Hepatocyte (in vitro differentiated cells): ENCODE measurements at regions not wholly inside any gene's neighbourhood (a gene's known extent, or its start where the extent isn't known, plus 50 kb on each side); places are given as distances from the start of the nearest gene placed in this dataset.

Source experiments
- DNase-seq: peaks from one replicate; pipeline ENCODE4 v3.0.0-alpha.2; 2016; ENCODE audit warnings: low spot score
- H2AFZ ChIP-seq: fragments of 200-600 bp; sonication (generic); 2 replicates; pipeline ENCODE4 v1.6.0; 2016; ENCODE audit warnings: antibody characterized with exemption, mild to moderate bottlenecking
- H3K27ac ChIP-seq: fragments of 200-600 bp; sonication (generic); 2 replicates; pipeline ENCODE4 v1.5.1; 2016; ENCODE audit warnings: mild to moderate bottlenecking
- H3K27me3 ChIP-seq: fragments of 200-600 bp; sonication (generic); 2 replicates; pipeline ENCODE4 v1.6.1; 2016
- H3K36me3 ChIP-seq: fragments of 200-600 bp; sonication (generic); replicated peaks from 2 replicates; pipeline ENCODE4 v1.5.1; 2016; ENCODE audit warnings: low read depth; ENCODE audit not compliant: insufficient read depth
- H3K4me1 ChIP-seq: fragments of 200-600 bp; sonication (generic); 2 replicates; pipeline ENCODE4 v1.5.1; 2016; ENCODE audit warnings: mild to moderate bottlenecking, moderate library complexity; ENCODE audit not compliant: insufficient read depth
- H3K4me2 ChIP-seq: fragments of 200-600 bp; sonication (generic); 2 replicates; pipeline ENCODE4 v1.6.0; 2016
- H3K4me3 ChIP-seq: fragments of 200-600 bp; sonication (generic); 2 replicates; pipeline ENCODE4 v1.5.1; 2016; ENCODE audit warnings: mild to moderate bottlenecking
- H3K79me2 ChIP-seq: fragments of 200-600 bp; sonication (generic); 2 replicates; pipeline ENCODE4 v1.6.0; 2017; ENCODE audit warnings: mild to moderate bottlenecking
- H3K9me2 ChIP-seq: fragments of 200-600 bp; sonication (generic); replicated peaks from 2 replicates; pipeline ENCODE4 v1.6.0; 2017; ENCODE audit warnings: mild to moderate bottlenecking; ENCODE audit not compliant: insufficient read depth
- H3K9me3 ChIP-seq: fragments of 200-600 bp; sonication (generic); 2 replicates; pipeline ENCODE4 v1.5.1; 2016; ENCODE audit warnings: low read depth, mild to moderate bottlenecking
- H4K20me1 ChIP-seq: fragments of 200-600 bp; sonication (generic); 2 replicates; pipeline ENCODE4 v1.6.0; 2016; ENCODE audit warnings: mild to moderate bottlenecking; ENCODE audit not compliant: insufficient read depth, poor library complexity, severe bottlenecking
- EZH2 ChIP-seq: fragments of 200-600 bp; sonication (generic); IDR thresholded peaks from 2 replicates; pipeline ENCODE4 v1.6.1; 2016; ENCODE audit warnings: antibody characterized with exemption, mild to moderate bottlenecking, borderline replicate concordance
- EZH2phosphoT487 ChIP-seq: fragments of 200-600 bp; sonication (generic); IDR thresholded peaks from one replicate; pipeline ENCODE4 v1.6.1; 2018; ENCODE audit warnings: antibody characterized with exemption, mild to moderate bottlenecking, low read depth, moderate library complexity; ENCODE audit not compliant: unreplicated experiment, severe bottlenecking
- WGBS: methylation state at CpG from one replicate; pipeline ENCODE4 v1.1.6; 2016; ENCODE audit warnings: low lambda C conversion rate; ENCODE audit errors: missing lambda C conversion rate; 5-methylcytosine and 5-hydroxymethylcytosine counted together
- TF ChIP-seq, protein P1 (sequence below): fragments of 200-600 bp; sonication (generic); IDR thresholded peaks from 2 replicates; pipeline ENCODE4 v1.5.1; 2016; ENCODE audit warnings: antibody characterized with exemption, mild to moderate bottlenecking; ENCODE audit not compliant: poor library complexity

DNA sequence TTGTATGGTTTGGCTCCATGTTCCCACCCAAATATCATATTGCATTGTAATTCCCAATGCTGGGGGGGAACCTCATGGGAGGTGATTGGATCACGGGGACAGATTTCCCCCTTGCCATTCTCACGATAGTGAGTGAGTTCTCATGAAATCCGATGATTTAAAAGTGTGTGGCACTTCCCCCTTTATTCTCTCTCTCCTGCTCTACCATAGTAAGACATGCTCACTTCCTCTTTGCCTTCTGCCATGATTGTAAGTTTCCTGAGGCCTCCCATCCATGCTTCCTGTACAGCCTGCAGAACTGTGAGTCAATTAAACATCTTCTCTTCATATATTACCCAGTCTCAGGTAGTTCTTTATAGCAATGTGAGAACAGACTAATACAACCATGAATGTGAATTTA is 211.6 kb upstream of the NR5A2 start:
- Histone ChIP-seq H3K4me2 (no peak overlapping the region), H3K36me3 (no peaks in the 10 kb centered on the region), H4K20me1 (no peaks in the 10 kb centered on the region), H3K4me1 (no peaks in the 10 kb centered on the region), H3K27ac (no peak overlapping the region), H3K9me2 (no peaks in the 10 kb centered on the region), H2AFZ (no peak overlapping the region), H3K79me2 (no peaks in the 10 kb centered on the region), H3K27me3 (no peaks in the 10 kb centered on the region), H3K9me3 (no peaks in the 10 kb centered on the region), H3K4me3 (no peak overlapping the region)
- DNase-seq = no peak
- 79% methylated on average over 3 of the region's 3 CpGs for WGBS
- TF ChIP-seq, protein P1, sequence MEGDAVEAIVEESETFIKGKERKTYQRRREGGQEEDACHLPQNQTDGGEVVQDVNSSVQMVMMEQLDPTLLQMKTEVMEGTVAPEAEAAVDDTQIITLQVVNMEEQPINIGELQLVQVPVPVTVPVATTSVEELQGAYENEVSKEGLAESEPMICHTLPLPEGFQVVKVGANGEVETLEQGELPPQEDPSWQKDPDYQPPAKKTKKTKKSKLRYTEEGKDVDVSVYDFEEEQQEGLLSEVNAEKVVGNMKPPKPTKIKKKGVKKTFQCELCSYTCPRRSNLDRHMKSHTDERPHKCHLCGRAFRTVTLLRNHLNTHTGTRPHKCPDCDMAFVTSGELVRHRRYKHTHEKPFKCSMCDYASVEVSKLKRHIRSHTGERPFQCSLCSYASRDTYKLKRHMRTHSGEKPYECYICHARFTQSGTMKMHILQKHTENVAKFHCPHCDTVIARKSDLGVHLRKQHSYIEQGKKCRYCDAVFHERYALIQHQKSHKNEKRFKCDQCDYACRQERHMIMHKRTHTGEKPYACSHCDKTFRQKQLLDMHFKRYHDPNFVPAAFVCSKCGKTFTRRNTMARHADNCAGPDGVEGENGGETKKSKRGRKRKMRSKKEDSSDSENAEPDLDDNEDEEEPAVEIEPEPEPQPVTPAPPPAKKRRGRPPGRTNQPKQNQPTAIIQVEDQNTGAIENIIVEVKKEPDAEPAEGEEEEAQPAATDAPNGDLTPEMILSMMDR = no peak
- TF ChIP-seq EZH2 = no peak
- TF ChIP-seq EZH2phosphoT487 = no peak

DNA sequence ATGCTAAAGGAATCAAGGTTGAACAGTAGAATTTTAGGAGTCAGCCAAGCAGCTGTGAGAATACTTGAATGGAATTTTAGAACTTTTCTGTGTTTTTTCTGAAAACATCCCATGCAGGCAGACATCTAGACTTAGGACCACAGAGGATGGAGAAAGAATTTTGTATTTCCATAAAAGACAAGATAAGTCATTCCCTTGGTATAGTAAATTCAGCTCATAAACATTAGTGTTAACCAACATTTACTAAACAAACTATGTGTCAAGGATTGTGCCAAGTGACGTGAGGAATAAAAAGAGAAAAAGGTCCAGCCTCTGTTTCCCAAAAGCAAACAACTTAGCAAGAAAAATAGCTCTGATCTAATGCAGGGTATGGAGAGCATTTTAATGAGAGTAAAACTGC is 210.2 kb upstream of the NR5A2 start:
- Histone ChIP-seq H4K20me1 (no peaks in the 10 kb centered on the region), H3K27ac (no peak overlapping the region), H3K27me3 (no peaks in the 10 kb centered on the region), H2AFZ (no peak overlapping the region), H3K9me2 (no peaks in the 10 kb centered on the region), H3K9me3 (no peaks in the 10 kb centered on the region), H3K79me2 (no peaks in the 10 kb centered on the region), H3K4me1 (no peaks in the 10 kb centered on the region), H3K4me3 (no peak overlapping the region), H3K4me2 (no peak overlapping the region), H3K36me3 (no peaks in the 10 kb centered on the region)
- TF ChIP-seq EZH2 (no peak), EZH2phosphoT487 (no peak)
- TF ChIP-seq, protein P1 = no peak
- DNase-seq = no peak
- WGBS = 77% methylated on average over 1 of the region's 1 CpG

DNA sequence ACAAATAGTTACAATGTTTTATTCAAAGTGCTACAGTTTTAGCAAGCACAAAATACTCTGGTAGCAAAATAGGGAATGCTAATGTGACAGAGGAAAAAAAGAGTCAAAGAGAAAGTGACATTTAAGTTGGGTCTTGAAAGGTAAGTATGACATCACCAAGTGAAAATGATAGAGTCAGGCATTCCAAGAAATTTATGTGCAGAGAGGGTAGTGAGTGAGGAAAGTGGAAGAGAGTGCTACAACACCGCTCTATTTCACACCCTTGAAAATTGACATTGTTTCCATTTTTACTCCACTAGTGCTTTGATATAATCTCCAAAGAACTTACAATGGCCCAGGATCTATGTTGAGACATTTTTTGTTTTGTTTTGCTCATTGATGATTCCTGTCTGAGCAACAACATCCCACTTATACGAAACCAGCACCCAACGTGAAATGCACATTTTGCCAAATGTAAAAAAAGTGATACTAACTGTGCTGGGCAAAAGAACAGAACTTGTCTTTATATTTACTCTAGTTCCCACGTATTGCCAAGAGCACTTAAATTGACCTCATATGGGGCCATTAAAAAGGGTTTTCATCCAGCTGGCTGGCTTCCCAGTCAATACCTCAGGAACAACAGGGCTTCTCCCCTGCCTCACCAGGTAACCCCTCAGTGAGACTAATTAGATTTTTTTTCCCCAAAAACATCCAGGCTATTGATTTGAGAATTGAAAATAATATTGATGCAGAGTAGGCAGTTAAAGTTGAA is 206.3 kb upstream of the NR5A2 start:
- Histone ChIP-seq H3K27ac (no peak overlapping the region), H3K4me1 (no peaks in the 10 kb centered on the region), H2AFZ (no peak overlapping the region), H3K9me2 (no peaks in the 10 kb centered on the region), H3K4me2 (no peak overlapping the region), H3K4me3 (no peak overlapping the region), H3K79me2 (no peaks in the 10 kb centered on the region), H4K20me1 (no peaks in the 10 kb centered on the region), H3K9me3 (no peaks in the 10 kb centered on the region), H3K27me3 (no peaks in the 10 kb centered on the region), H3K36me3 (no peaks in the 10 kb centered on the region)
- no peak for TF ChIP-seq EZH2
- no peak for TF ChIP-seq EZH2phosphoT487
- TF ChIP-seq, protein P1 = no peak
- WGBS = 69% methylated on average over 4 of the region's 4 CpGs
- DNase-seq = no peak
